SK-N-SH treated with all-trans-retinoic acid at 6 μM for 48 hours (cell line): ENCODE measurements at regions not wholly inside any gene's neighbourhood (a gene's known extent, or its start where the extent isn't known, plus 50 kb on each side); places are given as distances from the start of the nearest gene placed in this dataset.

Experiments
- ATAC-seq: fragments of 200-7000 bp; cut with Tn5 transposase; 3 replicates; pipeline ENCODE4 v1.9.1; 2020; ENCODE audit warnings: mild to moderate bottlenecking, moderate library complexity
- ARNTL ChIP-seq: fragments of 450-650 bp; formaldehyde crosslinking; IDR thresholded peaks from 2 replicates; pipeline ENCODE4 v1.5.0; 2020; ENCODE audit warnings: low read depth, mild to moderate bottlenecking, moderate library complexity, borderline replicate concordance
- BACH2 ChIP-seq: fragments of 250-450 bp; sonication (Bioruptor Pico); IDR thresholded peaks from 2 replicates; pipeline ENCODE4 v1.9.0; 2021; ENCODE audit warnings: mild to moderate bottlenecking, borderline replicate concordance
- CREB5 ChIP-seq: fragments of 250-450 bp; sonication (Bioruptor Pico); IDR thresholded peaks from 2 replicates; pipeline ENCODE4 v1.5.1; 2020; ENCODE audit warnings: low read depth, mild to moderate bottlenecking, moderate library complexity
- CSDC2 ChIP-seq: fragments of 250-450 bp; sonication (Bioruptor Pico); IDR thresholded peaks from 2 replicates; pipeline ENCODE4 v1.5.0; 2020; ENCODE audit warnings: mild to moderate bottlenecking, moderate library complexity
- CSRNP3 ChIP-seq: fragments of 250-450 bp; sonication (Bioruptor Pico); IDR thresholded peaks from 2 replicates; pipeline ENCODE4 v1.5.1; 2021; ENCODE audit warnings: mild to moderate bottlenecking, moderate library complexity
- ESRRG ChIP-seq: fragments of 250-450 bp; sonication (Bioruptor Pico); IDR thresholded peaks from 2 replicates; pipeline ENCODE4 v1.6.1; 2021; ENCODE audit warnings: mild to moderate bottlenecking
- ISL1 ChIP-seq: fragments of 250-450 bp; sonication (Bioruptor Pico); IDR thresholded peaks from 2 replicates; pipeline ENCODE4 v2.1.2; 2022; ENCODE audit warnings: mild to moderate bottlenecking, moderate library complexity
- OSR1 ChIP-seq: fragments of 250-450 bp; sonication (Bioruptor Pico); IDR thresholded peaks from 2 replicates; pipeline ENCODE4 v1.8.0; 2022; ENCODE audit warnings: moderate library complexity, mild to moderate bottlenecking, inconsistent platforms
- PATZ1 ChIP-seq: fragments of 250-450 bp; sonication (Bioruptor Pico); IDR thresholded peaks from 2 replicates; pipeline ENCODE4 v1.8.0; 2020; ENCODE audit warnings: mild to moderate bottlenecking, moderate library complexity, borderline replicate concordance
- POU6F1 ChIP-seq: fragments of 250-450 bp; sonication (Bioruptor Pico); IDR thresholded peaks from 2 replicates; pipeline ENCODE4 v1.8.0; 2021; ENCODE audit warnings: low read depth, mild to moderate bottlenecking, moderate library complexity, borderline replicate concordance
- PPARA ChIP-seq: fragments of 250-450 bp; sonication (Bioruptor Pico); IDR thresholded peaks from 2 replicates; pipeline ENCODE4 v1.5.0; 2020; ENCODE audit warnings: mild to moderate bottlenecking, borderline replicate concordance
- RARB ChIP-seq: fragments of 250-450 bp; sonication (Bioruptor Pico); IDR thresholded peaks from 2 replicates; pipeline ENCODE4 v1.8.0; 2021; ENCODE audit warnings: mild to moderate bottlenecking, moderate library complexity
- SNAI2 ChIP-seq: fragments of 250-450 bp; sonication (Bioruptor Pico); IDR thresholded peaks from 2 replicates; pipeline ENCODE4 v1.5.0; 2020; ENCODE audit warnings: mild to moderate bottlenecking, moderate library complexity
- TCF4 ChIP-seq: fragments of 250-450 bp; sonication (Bioruptor Pico); IDR thresholded peaks from 2 replicates; pipeline ENCODE4 v1.8.0; 2021; ENCODE audit warnings: mild to moderate bottlenecking, moderate library complexity, borderline replicate concordance
- TOX ChIP-seq: fragments of 250-450 bp; sonication (Bioruptor Pico); IDR thresholded peaks from 2 replicates; pipeline ENCODE4 v1.8.0; 2021; ENCODE audit warnings: mild to moderate bottlenecking, moderate library complexity, borderline replicate concordance
- TSHZ2 ChIP-seq: fragments of 250-450 bp; sonication (Bioruptor Pico); IDR thresholded peaks from 2 replicates; pipeline ENCODE4 v1.5.0; 2020; ENCODE audit warnings: mild to moderate bottlenecking, moderate library complexity
- ZC3H10 ChIP-seq: fragments of 250-450 bp; sonication (Bioruptor Pico); IDR thresholded peaks from 2 replicates; pipeline ENCODE4 v1.5.1; 2021; ENCODE audit warnings: mild to moderate bottlenecking, moderate library complexity
- ZFP3 ChIP-seq: fragments of 250-450 bp; sonication (Bioruptor Pico); IDR thresholded peaks from 2 replicates; pipeline ENCODE4 v1.5.0; 2020; ENCODE audit warnings: mild to moderate bottlenecking, moderate library complexity
- ZFP30 ChIP-seq: fragments of 450-650 bp; formaldehyde crosslinking; IDR thresholded peaks from 2 replicates; pipeline ENCODE4 v1.5.0; 2022; ENCODE audit warnings: mild to moderate bottlenecking, moderate library complexity
- ZNF565 ChIP-seq: fragments of 450-650 bp; formaldehyde crosslinking; conservative IDR thresholded peaks from 2 replicates; pipeline ENCODE4 v1.5.0; 2020; ENCODE audit warnings: low read depth, mild to moderate bottlenecking, moderate library complexity
- ZNF70 ChIP-seq: fragments of 450-650 bp; formaldehyde crosslinking; IDR thresholded peaks from 2 replicates; pipeline ENCODE4 v1.5.0; 2020; ENCODE audit warnings: mild to moderate bottlenecking, moderate library complexity
- ZNF8 ChIP-seq: fragments of 450-650 bp; formaldehyde crosslinking; IDR thresholded peaks from 2 replicates; pipeline ENCODE4 v1.5.0; 2020; ENCODE audit warnings: mild to moderate bottlenecking, moderate library complexity

- ATAC-seq = no peak
These were observed 52.9 kb upstream of the HDDC2 start for GRCh38 chr6:125354649-125355048.

GRCh38 chr6:125356884-125357283 is 55.1 kb upstream of the HDDC2 start:
- TF ChIP-seq ZNF8 (CRISPR knock-in tag) (no peak), ZC3H10 (CRISPR knock-in tag) (no peak), ZFP3 (CRISPR knock-in tag) (no peak), RARB (no peak), TCF4 (CRISPR knock-in tag) (no peak), CREB5 (CRISPR knock-in tag) (no peak), PPARA (no peak)
- no peak for ATAC-seq

More at GRCh38 chr6:125354649-125355048, 52.9 kb upstream of the HDDC2 start:
- no peak for TF ChIP-seq CREB5 (CRISPR knock-in tag)
- no peak for TF ChIP-seq ZC3H10 (CRISPR knock-in tag)
- no peak for TF ChIP-seq TOX (CRISPR knock-in tag)
- no peak for TF ChIP-seq CSRNP3 (CRISPR knock-in tag)
- no peak for TF ChIP-seq ISL1 (CRISPR knock-in tag)
- no peak for TF ChIP-seq TSHZ2 (CRISPR knock-in tag)
- no peak for TF ChIP-seq BACH2 (CRISPR knock-in tag)
- TF ChIP-seq ZNF70 (CRISPR knock-in tag) = no peak
- no peak for TF ChIP-seq PPARA
- TF ChIP-seq ESRRG (CRISPR knock-in tag) = no peak
- no peak for TF ChIP-seq ZFP3 (CRISPR knock-in tag)

DNA sequence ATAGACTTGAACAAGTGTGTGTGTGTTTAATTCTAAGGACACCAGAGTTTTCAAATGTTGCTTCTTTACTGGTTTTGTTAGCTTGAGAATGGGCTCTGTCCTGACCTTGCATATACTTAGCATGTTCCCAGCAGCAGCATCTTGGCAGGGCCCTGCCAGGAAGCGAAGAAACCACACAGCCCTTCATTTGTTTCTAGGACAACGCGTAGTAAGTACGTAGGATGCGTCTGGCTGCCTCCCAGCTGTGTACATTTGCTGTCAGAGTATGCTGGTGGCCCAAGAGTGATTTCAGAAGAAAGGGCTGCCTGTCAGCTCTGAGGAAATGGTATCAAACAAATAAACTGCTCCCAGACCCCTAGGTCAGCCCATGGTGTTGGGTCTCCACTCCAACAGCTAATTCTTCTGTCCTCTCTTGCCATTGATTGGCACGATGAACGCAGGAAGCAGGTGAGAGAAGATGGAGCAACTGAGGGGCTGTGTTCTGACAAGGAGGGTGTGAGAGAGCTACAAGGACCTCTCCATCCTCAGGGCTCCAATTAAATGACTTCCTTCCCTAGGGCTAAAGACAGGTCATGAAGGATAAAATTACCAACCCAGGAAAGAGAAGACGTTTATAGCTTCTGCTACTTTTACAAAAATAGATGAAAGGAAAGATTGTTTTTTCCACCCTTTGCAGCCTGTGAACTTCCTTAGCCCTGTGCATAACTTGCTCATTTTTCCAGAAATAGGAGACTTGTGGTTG is 55.9 kb upstream of the HDDC2 start:
- ATAC-seq = no peak

DNA sequence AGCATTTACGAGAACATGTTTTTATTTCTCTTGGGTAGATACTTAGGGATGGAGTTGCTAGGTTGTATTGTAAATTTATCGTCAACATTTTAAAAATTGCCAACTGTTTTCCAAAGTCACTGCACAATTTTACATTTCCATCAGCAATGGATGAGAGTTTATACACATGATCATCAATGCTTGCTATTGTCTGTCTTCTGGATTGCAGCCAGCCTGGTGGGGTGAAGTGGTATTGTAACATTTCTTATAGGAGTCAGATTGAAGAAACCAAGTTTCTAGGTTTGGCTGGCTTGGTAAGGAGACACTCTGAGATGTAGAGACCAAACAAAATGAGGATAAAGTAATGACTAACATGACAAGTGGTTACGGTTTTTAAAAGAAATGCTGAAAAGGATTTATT is 57.1 kb upstream of the HDDC2 start:
- ATAC-seq = no peak
- TF ChIP-seq ZFP3 (CRISPR knock-in tag) = no peak
- no peak for TF ChIP-seq POU6F1 (CRISPR knock-in tag)
- no peak for TF ChIP-seq TOX (CRISPR knock-in tag)
- no peak for TF ChIP-seq PATZ1 (CRISPR knock-in tag)
- no peak for TF ChIP-seq BACH2 (CRISPR knock-in tag)
- TF ChIP-seq OSR1 = no peak
- no peak for TF ChIP-seq ZFP30
- no peak for TF ChIP-seq ESRRG (CRISPR knock-in tag)
- no peak for TF ChIP-seq ARNTL (CRISPR knock-in tag)
- TF ChIP-seq ZNF565 (CRISPR knock-in tag) = no peak
- TF ChIP-seq SNAI2 = no peak
- no peak for TF ChIP-seq ISL1 (CRISPR knock-in tag)
- no peak for TF ChIP-seq PPARA
- TF ChIP-seq ZC3H10 (CRISPR knock-in tag) = no peak
- no peak for TF ChIP-seq TSHZ2 (CRISPR knock-in tag)
- no peak for TF ChIP-seq CSDC2 (CRISPR knock-in tag)

More for the DNA sequence above, 55.9 kb upstream of the HDDC2 start:
- no peak for TF ChIP-seq ZNF8 (CRISPR knock-in tag)
